K562 (cell line): ENCODE measurements at regions not wholly inside any gene's neighbourhood (a gene's known extent, or its start where the extent isn't known, plus 50 kb on each side); places are given as distances from the start of the nearest gene placed in this dataset.

ENCODE experiments used
- ATAC-seq: fragments of 200-7000 bp; cut with Tn5 transposase; 3 replicates; pipeline ENCODE4 v1.9.1; 2020; ENCODE audit warnings: moderate library complexity
- BruUV-seq: library from RNA; stranded (reverse); fragments of 400-500 nt; replicated peaks from 2 replicates; lab custom pipeline; 2021; lab: Mats Ljungman, UMichigan
- CTCF ChIA-PET: fragments of 300-600 bp; formaldehyde crosslinking; extraction: SDS; loops from one replicate; lab custom pipeline; 2021; ENCODE audit warnings: low intra/inter-chr PET ratio; lab: Yijun Ruan, JAX
- POLR2A ChIA-PET: fragments of 300-600, 350-650 bp; sonication (Branson Sonifier 250); formaldehyde crosslinking; extraction: SDS; loops from one replicate; lab custom pipeline; 2021; ENCODE audit warnings: antibody characterized with exemption, inconsistent platforms; lab: Yijun Ruan, JAX
- DNase-seq, 4 experiments: peaks; one replicate each; pipeline versions ENCODE4 v3.0.0 to v3.0.0-alpha.2; 2011 to 2018; ENCODE audit warnings: low spot score in 3 of 4, mixed read lengths in 3 of 4; ENCODE audit errors: extremely low read depth in 1 of 4
- FAIRE-seq: peaks from 2 replicates; lab custom pipeline; 2011; peaks lifted over from hg19 to GRCh38; lab: Jason Lieb, UNC
- H2AFZ ChIP-seq: 2 replicates; pipeline ENCODE4 v1.6.0; 2011; ENCODE audit warnings: low read depth, low read length, control low read depth, inconsistent platforms
- H3K27ac ChIP-seq: fragments of 200-600 bp; 3 replicates; pipeline ENCODE4 v1.8.0; 2011; ENCODE audit warnings: low read depth, mild to moderate bottlenecking, control low read depth, inconsistent platforms, low read length, moderate library complexity, mixed read lengths; ENCODE audit errors: extremely low read depth
- H3K27me3 ChIP-seq, 2 experiments: fragments of 300-600 bp in 1 of 2; 2 replicates in 1 of 2; 3 replicates in 1 of 2; pipeline versions ENCODE4 v1.6.0 to v1.8.0; 2011; ENCODE audit warnings: inconsistent platforms in 2 of 2, low read length in 2 of 2, mild to moderate bottlenecking in 1 of 2, mixed read lengths in 1 of 2, moderate library complexity in 1 of 2; ENCODE audit not compliant: control insufficient read depth in 2 of 2, insufficient read depth in 2 of 2
- H3K36me3 ChIP-seq: fragments of 300-600 bp; 3 replicates; pipeline ENCODE4 v1.8.0; 2011; ENCODE audit warnings: mild to moderate bottlenecking, low read length, inconsistent platforms; ENCODE audit not compliant: control insufficient read depth, insufficient read depth
- H3K4me1 ChIP-seq, 2 experiments: fragments of 200-600 bp in 1 of 2; replicated peaks in 1 of 2; 2 replicates in 1 of 2; 3 replicates in 1 of 2; pipeline versions ENCODE4 v1.5.1 to v1.8.0; 2011; ENCODE audit warnings: inconsistent platforms in 2 of 2, low read length in 2 of 2, mild to moderate bottlenecking in 1 of 2, mixed read lengths in 1 of 2, moderate library complexity in 1 of 2; ENCODE audit not compliant: control insufficient read depth in 2 of 2, insufficient read depth in 2 of 2
- H3K4me2 ChIP-seq: 2 replicates; pipeline ENCODE4 v1.6.1; 2011; ENCODE audit warnings: low read length, control low read depth, inconsistent platforms, mixed read lengths; ENCODE audit not compliant: insufficient read depth
- H3K4me3 ChIP-seq: fragments of 200-600 bp; sonication (generic), shearing (Covaris generic); 2 replicates; pipeline ENCODE4 v1.5.1; 2016; ENCODE audit warnings: control low read depth, inconsistent platforms
- H3K79me2 ChIP-seq: fragments of 200-600 bp; 3 replicates; pipeline ENCODE4 v1.8.0; 2011; ENCODE audit warnings: low read length, inconsistent platforms; ENCODE audit not compliant: control insufficient read depth, insufficient read depth
- H3K9ac ChIP-seq, 2 experiments: 2 replicates each; pipeline versions ENCODE4 v1.6.0 to v1.6.1; 2011; ENCODE audit warnings: low read depth in 2 of 2, low read length in 2 of 2, control low read depth in 1 of 2, inconsistent platforms in 1 of 2, mild to moderate bottlenecking in 1 of 2, mixed read lengths in 1 of 2; ENCODE audit not compliant: insufficient read depth in 1 of 2
- H3K9me1 ChIP-seq: one replicate; pipeline ENCODE4 v1.6.0; 2011; ENCODE audit warnings: inconsistent platforms, mild to moderate bottlenecking, low read length, moderate library complexity; ENCODE audit not compliant: control insufficient read depth, insufficient read depth
- H3K9me3 ChIP-seq: replicated peaks from 2 replicates; pipeline ENCODE4 v1.5.1; 2011; ENCODE audit warnings: low read depth, low read length, inconsistent platforms; ENCODE audit not compliant: control insufficient read depth, insufficient read depth
- H4K20me1 ChIP-seq: replicated peaks from 2 replicates; pipeline ENCODE4 v1.6.1; 2011; ENCODE audit warnings: low read length, inconsistent platforms, mixed read lengths; ENCODE audit not compliant: control insufficient read depth, insufficient read depth
- ARID1B ChIP-seq: fragments of 450-650 bp; IDR thresholded peaks from 2 replicates; pipeline ENCODE4 v1.6.1; 2016; ENCODE audit warnings: antibody characterized with exemption, mild to moderate bottlenecking, inconsistent platforms
- ATF3 ChIP-seq, 2 experiments: fragments of 450-650 bp in 1 of 2; sonication (generic) in 1 of 2; formaldehyde crosslinking in 1 of 2; IDR thresholded peaks in 1 of 2; conservative IDR thresholded peaks in 1 of 2; 2 replicates each; pipeline versions ENCODE4 v1.6.1 to v1.8.1; 2016 to 2023; ENCODE audit warnings: mild to moderate bottlenecking in 2 of 2, moderate library complexity in 2 of 2, inconsistent platforms in 1 of 2, missing genetic modification reagents in 1 of 2
- BRCA1 ChIP-seq, 2 experiments: fragments of 450-650 bp in 1 of 2; sonication (generic) in 1 of 2; formaldehyde crosslinking in 1 of 2; IDR thresholded peaks; 2 replicates each; pipeline versions ENCODE4 v1.5.0 to v1.6.1; 2017 to 2020; ENCODE audit warnings: mild to moderate bottlenecking in 1 of 2, missing genetic modification reagents in 1 of 2
- ETS1 ChIP-seq: conservative IDR thresholded peaks from 2 replicates; pipeline ENCODE4 v1.6.1; 2011; ENCODE audit warnings: low read depth, mild to moderate bottlenecking, low read length; ENCODE audit not compliant: control insufficient read depth
- HMG20A ChIP-seq: fragments of 450-650 bp; formaldehyde crosslinking; conservative IDR thresholded peaks from 2 replicates; pipeline ENCODE4 v1.4.0; 2020; ENCODE audit warnings: mild to moderate bottlenecking, mixed read lengths
- NR1H2 ChIP-seq: sonication (generic); formaldehyde crosslinking; IDR thresholded peaks from 2 replicates; pipeline ENCODE4 v1.4.0; 2020; ENCODE audit warnings: mild to moderate bottlenecking, missing genetic modification reagents
- RBM39 ChIP-seq: fragments of 200-400 bp; formaldehyde crosslinking; optimal IDR thresholded peaks from 2 replicates; pipeline ENCODE3; 2018; ENCODE audit warnings: low read depth, low read length
- YY1 ChIP-seq, 3 experiments: IDR thresholded peaks; 2 replicates each; pipeline ENCODE4 v1.6.1; 2011; ENCODE audit warnings: low read length in 2 of 3, mild to moderate bottlenecking in 2 of 3, moderate library complexity in 2 of 3, borderline replicate concordance in 1 of 3, control low read depth in 1 of 3, low read depth in 1 of 3; ENCODE audit not compliant: insufficient read depth in 3 of 3, insufficient replicate concordance in 2 of 3, control insufficient read depth in 1 of 3, insufficient read length in 1 of 3; ENCODE audit errors: extremely low read depth in 1 of 3
- ZNF134 ChIP-seq: fragments of 250-450 bp; sonication (Bioruptor Pico); conservative IDR thresholded peaks from 2 replicates; pipeline ENCODE4 v1.4.0; 2020
- ZNF586 ChIP-seq: fragments of 450-650 bp; formaldehyde crosslinking; conservative IDR thresholded peaks from 2 replicates; pipeline ENCODE4 v1.4.0; 2020; ENCODE audit warnings: mild to moderate bottlenecking, moderate library complexity
- ZNF77 ChIP-seq: fragments of 250-450 bp; sonication (Bioruptor Pico); IDR thresholded peaks from 2 replicates; pipeline ENCODE4 v1.5.0; 2020
- WGBS: fragments of 100-300 bp; shearing (Covaris generic); methylation state at CpG from one replicate; pipeline ENCODE4 v1.1.6; 2016; ENCODE audit warnings: low coverage, mixed read lengths; ENCODE audit not compliant: insufficient coverage; ENCODE audit errors: missing lambda C conversion rate; 5-methylcytosine and 5-hydroxymethylcytosine counted together
- in situ Hi-C: fragments of 300-500 bp; cut with MboI; formaldehyde crosslinking; loops from 4 replicates; pipeline ENCODE4 v1.15.0; 2018; ENCODE audit warnings: inconsistent platforms, mixed read lengths
- intact Hi-C: fragments of 100-400 bp; cut with micrococcal nuclease; formaldehyde crosslinking; loops from 2 replicates; pipeline ENCODE4 v1.14.2; 2022

GRCh38 chr11:23520226-23520960 is 660.1 kb upstream of the CCDC179 start:
- Histone ChIP-seq H3K79me2 (no peaks in the 10 kb centered on the region), H3K27ac (no peak overlapping the region), H3K4me2 (no peak overlapping the region), H3K4me3 (no peak overlapping the region), H3K4me1 (no peaks in the 10 kb centered on the region), H3K9ac (no peak overlapping the region), H2AFZ (no peak overlapping the region), H3K27me3 (no peaks in the 10 kb centered on the region), H3K36me3 (no peaks in the 10 kb centered on the region), H3K9me3 (no peaks in the 10 kb centered on the region)
- in situ Hi-C loops (no loop called here), intact Hi-C loops (no loop called here)
- POLR2A ChIA-PET, result no interaction called here
- 2% methylated on average over 8 of the region's 11 CpGs for WGBS
- no peak for ATAC-seq
- FAIRE-seq, result no peak
- no peak for TF ChIP-seq HMG20A (CRISPR knock-in tag)
- no peak for TF ChIP-seq RBM39
- no peak for TF ChIP-seq YY1 (IDR thresholded peaks at IDR 0.05; ENCODE audit: borderline replicate concordance in 1 of 3, control insufficient read depth in 1 of 3, extremely low read depth in 1 of 3, insufficient read depth in 3 of 3, insufficient read length in 1 of 3, insufficient replicate concordance in 2 of 3, low read depth in 1 of 3, low read length in 2 of 3)
- no peak for TF ChIP-seq ZNF134
- no peak for TF ChIP-seq NR1H2
- no peak for TF ChIP-seq ZNF586 (CRISPR knock-in tag)
- TF ChIP-seq ARID1B, result no peak
- TF ChIP-seq ATF3 (IDR thresholded peaks at IDR 0.05), result no peak
- no peak for TF ChIP-seq ATF3 (CRISPR knock-in tag; conservative IDR thresholded peaks at IDR 0.05)
- no peak for TF ChIP-seq BRCA1 (IDR thresholded peaks at IDR 0.05)
- TF ChIP-seq BRCA1 (CRISPR knock-in tag; IDR thresholded peaks at IDR 0.05), result no peak
- no peak for TF ChIP-seq ZNF77 (CRISPR knock-in tag)
- TF ChIP-seq ETS1, result no peak
- TF ChIP-seq, all 486 proteins: peak for 0
- no peaks in the 10 kb centered on the region for H3K9me1 ChIP-seq
- CTCF ChIA-PET, result no interaction called here
- no peak for DNase-seq
- no peaks in the 10 kb centered on the region for H4K20me1 ChIP-seq
- no TSS peak for BruUV-seq
